DMS153 treated with DMSO at 0.1 percent for 48 hours (cell line): ENCODE measurements at regions not wholly inside any gene's neighbourhood (a gene's known extent, or its start where the extent isn't known, plus 50 kb on each side); places are given as distances from the start of the nearest gene placed in this dataset.
"Not testable (repeated sequence)": the region's sequence is repeated elsewhere in the genome, so short reads cannot be mapped to it uniquely, and the experiment has no call there.

ENCODE experiments used
- DNase-seq: peaks from one replicate; lab custom pipeline; 2025; ENCODE audit not compliant: unreplicated experiment; lab: John Stamatoyannopoulos, UW

GRCh38 chr3:15903164-15903563, 105.4 kb upstream of the ANKRD28 start:
- DNase-seq, result no peak

- DNase-seq, result no peak
Observed at GRCh38 chr3:15903759-15904720, 106.3 kb upstream of the ANKRD28 start.

GRCh38 chr3:15905041-15905440, 107.3 kb upstream of the ANKRD28 start:
- no peak for DNase-seq

GRCh38 chr3:15907403-15907802, 109.6 kb upstream of the ANKRD28 start:
- not testable (repeated sequence) for DNase-seq

GRCh38 chr3:15918988-15919387, 121.2 kb upstream of the ANKRD28 start:
- no peak for DNase-seq

GRCh38 chr3:15919971-15920370, 122.2 kb upstream of the ANKRD28 start:
- no peak for DNase-seq

GRCh38 chr3:15923640-15924405, 126.0 kb upstream of the ANKRD28 start:
- no peak for DNase-seq

- DNase-seq, result no peak
Observed at GRCh38 chr3:15924914-15925313, 127.1 kb upstream of the ANKRD28 start.

- no peak for DNase-seq
Observed at GRCh38 chr3:15926871-15927270, 129.1 kb upstream of the ANKRD28 start.

GRCh38 chr3:15927969-15928368, 130.2 kb upstream of the ANKRD28 start:
- no peak for DNase-seq

- no peak for DNase-seq
Observed at GRCh38 chr3:15929944-15930571, 132.3 kb upstream of the ANKRD28 start.

- no peak for DNase-seq
Observed at GRCh38 chr3:15932348-15933300, 134.8 kb upstream of the ANKRD28 start.

- DNase-seq, result no peak
Observed at GRCh38 chr3:15933439-15934139, 135.8 kb upstream of the ANKRD28 start.

GRCh38 chr3:15934389-15935195, 136.8 kb upstream of the ANKRD28 start:
- DNase-seq, result no peak

GRCh38 chr3:15936312-15936711, 138.5 kb upstream of the ANKRD28 start:
- no peak for DNase-seq

GRCh38 chr3:15940641-15941040, 142.9 kb upstream of the ANKRD28 start:
- no peak for DNase-seq

GRCh38 chr3:15941457-15941856, 143.7 kb upstream of the ANKRD28 start:
- DNase-seq, result not testable (repeated sequence)

GRCh38 chr3:15941958-15942357, 144.2 kb upstream of the ANKRD28 start:
- no peak for DNase-seq

- no peak for DNase-seq
Observed at GRCh38 chr3:15942462-15942861, 144.7 kb upstream of the ANKRD28 start.
